PC-3 (cell line): ENCODE measurements at regions not wholly inside any gene's neighbourhood (a gene's known extent, or its start where the extent isn't known, plus 50 kb on each side); places are given as distances from the start of the nearest gene placed in this dataset.

Experiments
- CTCF ChIP-seq: fragments of 300-600 bp; sonication (generic); conservative IDR thresholded peaks from 2 replicates; pipeline ENCODE4 v1.5.1; 2017; ENCODE audit warnings: antibody characterized with exemption, low read depth, mild to moderate bottlenecking, low read length
- EZH2 ChIP-seq: fragments of 300-600 bp; sonication (generic); IDR thresholded peaks from one replicate; pipeline ENCODE4 v1.6.1; 2017; ENCODE audit warnings: antibody characterized with exemption, mild to moderate bottlenecking, low read length; ENCODE audit not compliant: unreplicated experiment
- EZH2phosphoT487 ChIP-seq: fragments of 300-600 bp; sonication (generic); IDR thresholded peaks from 2 replicates; pipeline ENCODE4 v1.6.1; 2018; ENCODE audit warnings: mild to moderate bottlenecking, antibody characterized with exemption, low read length, borderline replicate concordance

- TF ChIP-seq CTCF, result no peak
- no peak for TF ChIP-seq EZH2
- no peak for TF ChIP-seq EZH2phosphoT487
These were observed 459.5 kb upstream of the WWC1 start for GRCh38 chr5:167831754-167832504.
